ENCODE measurements at regions not wholly inside any gene's neighbourhood (a gene's known extent, or its start where the extent isn't known, plus 50 kb on each side); places are given as distances from the start of the nearest gene placed in this dataset.

DNA sequence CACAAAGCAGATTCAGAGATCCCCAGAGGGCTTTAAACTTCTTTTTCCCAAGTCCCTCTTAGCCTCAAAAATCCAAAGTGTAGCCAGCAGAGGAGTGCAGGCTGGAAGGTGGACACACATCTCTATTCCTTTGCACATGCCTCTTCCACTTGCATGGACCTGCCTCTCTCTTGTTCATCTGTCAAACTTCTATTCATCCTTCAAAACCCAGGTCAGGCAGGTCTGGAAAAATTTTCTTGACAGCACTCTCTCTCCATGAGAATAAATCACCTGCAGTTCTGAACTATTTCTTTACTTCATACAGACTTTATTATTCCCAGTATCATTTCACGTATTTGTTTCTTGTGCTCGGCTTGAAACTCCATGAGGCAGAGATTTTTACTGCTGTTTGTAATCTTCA, 127.5 kb downstream of the SS18 start:
- no peak for DNase-seq

DNA sequence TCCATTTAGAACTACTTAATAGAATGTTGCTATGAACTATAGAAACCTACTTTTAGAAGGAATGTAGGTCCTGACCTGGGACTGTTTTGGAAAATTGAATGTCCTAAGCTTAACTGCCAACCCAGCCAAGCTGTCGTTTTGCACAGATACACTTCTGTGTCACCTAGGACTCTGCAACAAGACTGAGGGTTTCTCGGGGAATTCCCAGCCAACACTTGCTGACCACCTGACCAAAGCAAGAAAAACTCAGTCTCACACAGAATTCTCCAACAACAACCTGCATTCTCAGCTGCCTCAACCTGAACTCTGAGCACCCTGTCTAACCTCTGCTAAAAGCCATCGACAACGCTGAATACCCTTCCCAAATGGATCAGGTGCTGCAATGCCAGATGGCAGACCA, 128.2 kb downstream of the SS18 start:
- DNase-seq = no peak

DNA sequence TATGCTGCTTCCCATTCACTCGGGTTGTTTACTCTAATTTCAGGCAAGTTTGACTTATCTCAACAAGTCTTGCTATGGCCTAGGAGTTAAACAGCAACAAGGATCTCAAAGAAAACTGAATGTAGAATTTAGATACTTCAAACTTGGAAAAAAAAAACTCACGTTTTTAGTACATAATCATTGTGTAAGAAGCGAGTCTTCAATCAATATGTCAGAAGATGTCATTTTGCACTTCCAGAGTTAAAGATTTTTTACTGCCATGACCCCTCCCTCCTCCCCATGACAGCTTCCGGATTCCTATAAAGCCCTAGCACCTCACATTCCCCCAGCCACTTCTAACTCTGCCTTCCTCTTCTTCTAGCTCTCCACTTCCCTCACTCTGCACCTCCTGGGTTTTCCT, 133.4 kb downstream of the SS18 start:
- no peak for DNase-seq

DNA sequence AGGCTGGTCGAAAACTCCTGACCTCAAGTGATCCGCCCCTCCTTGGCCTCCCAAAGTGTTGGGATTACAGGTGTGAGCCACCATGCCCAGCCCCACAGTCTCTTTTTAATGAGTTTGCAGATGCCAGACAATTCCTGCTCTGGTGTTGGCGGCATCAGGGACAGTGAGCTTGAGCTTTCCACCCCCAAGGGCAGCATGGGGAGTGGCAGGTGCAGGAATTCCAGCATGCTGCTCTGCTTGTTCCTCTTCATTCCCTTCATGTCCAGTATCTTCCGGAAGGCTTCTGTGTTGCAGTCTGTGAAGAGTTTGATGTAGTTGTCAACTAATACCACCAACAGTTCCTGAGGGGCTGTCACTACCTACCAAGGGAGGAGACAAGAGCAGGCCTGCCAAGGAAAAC, 137.3 kb downstream of the SS18 start:
- DNase-seq = no peak

DNA sequence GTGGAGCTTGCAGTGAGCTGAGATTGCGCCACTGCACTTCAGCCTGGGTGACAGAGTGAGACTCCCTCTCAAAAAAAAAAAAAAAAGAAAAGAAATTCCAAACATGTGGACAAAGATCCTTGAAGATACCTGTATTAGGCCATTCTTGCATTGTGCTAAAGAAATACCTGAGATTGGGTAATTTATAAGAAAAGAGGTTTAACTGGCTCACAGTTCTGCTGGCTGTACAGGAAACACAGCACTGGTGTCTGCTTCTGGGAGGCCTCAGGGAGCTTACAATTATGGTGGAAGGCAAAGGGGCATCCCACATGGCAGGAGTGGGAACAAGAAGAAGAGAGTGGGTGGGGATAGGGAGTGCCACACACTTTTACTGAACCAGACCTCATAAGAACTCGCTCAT, 140.1 kb downstream of the SS18 start:
- no peak for DNase-seq

DNA sequence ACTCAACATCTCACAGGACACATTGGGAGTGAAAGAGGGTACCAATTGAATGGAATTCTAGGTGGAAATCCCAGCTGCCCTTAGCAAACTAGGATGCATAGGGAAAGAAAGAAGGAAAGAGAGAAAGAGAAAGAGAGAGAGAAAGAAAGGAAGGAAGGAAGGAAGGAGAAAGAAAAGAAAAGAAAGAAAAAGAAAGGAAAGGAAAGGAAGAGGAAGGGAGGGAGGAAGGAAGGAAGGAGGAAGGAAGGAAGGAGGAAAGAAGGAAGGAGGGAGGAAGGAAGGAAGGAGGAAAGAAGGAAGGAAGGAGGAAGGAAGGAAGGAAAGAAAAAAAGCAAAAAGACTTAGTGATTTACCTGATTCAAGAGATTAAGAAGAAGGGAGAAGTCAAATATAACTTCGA, 143.9 kb downstream of the SS18 start:
- no peak for DNase-seq

DNA sequence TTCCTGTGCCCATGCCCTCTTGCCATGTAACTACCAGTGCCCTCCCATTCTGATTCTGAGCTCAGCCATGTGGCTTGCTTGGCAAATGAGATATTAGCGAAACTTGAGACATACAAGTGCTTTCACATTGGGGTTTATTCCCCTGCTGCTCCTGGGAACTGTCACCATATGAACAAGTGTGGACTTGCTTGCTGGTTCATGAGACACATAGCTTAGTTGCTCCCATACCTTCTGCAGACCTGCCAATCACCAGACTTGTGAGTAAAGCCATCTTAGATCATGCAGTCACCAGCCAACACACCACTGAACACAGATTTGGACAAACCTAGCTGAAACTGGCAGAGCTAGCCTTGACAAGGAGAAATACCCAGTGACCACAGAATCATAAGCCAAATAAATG, 155.1 kb downstream of the SS18 start:
- DNase-seq = no peak

DNA sequence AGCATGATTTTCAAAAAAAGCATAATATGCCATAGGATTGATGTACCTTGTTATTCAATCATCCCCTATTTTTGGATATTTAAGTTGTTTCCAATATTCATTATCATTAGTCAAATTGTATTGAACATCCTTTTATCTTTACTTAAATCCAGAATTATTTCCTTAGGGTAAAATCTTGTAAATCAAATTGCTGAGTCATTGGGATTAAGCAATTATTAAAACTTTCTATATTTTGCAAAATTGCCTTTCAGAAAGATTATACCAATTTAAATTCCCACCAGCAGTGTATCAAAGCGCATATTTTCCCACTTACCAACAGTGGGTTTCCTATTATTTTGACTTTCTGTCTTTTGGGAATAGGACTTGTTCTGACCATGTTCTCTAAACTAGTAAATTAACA, 159.3 kb downstream of the SS18 start:
- DNase-seq = no peak

DNA sequence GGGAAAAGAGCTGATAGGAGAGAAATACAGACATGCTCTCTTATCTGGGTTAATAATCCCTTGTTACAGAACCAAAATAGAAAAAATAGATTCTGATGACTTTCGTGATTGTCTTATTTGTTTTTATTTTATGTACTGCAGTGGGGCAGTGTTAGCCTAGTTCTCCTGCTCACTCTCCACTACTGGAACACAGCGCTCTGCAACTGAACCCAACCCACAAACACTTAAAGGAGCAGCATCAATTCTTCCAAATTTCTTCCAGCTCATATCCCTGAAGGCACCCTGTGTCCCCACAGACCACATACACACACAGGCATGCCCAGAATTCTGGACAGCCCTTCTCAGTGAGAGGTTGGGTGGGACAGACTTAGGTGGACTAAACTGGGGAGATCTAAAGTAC, 160.6 kb downstream of the SS18 start:
- no peak for DNase-seq

DNA sequence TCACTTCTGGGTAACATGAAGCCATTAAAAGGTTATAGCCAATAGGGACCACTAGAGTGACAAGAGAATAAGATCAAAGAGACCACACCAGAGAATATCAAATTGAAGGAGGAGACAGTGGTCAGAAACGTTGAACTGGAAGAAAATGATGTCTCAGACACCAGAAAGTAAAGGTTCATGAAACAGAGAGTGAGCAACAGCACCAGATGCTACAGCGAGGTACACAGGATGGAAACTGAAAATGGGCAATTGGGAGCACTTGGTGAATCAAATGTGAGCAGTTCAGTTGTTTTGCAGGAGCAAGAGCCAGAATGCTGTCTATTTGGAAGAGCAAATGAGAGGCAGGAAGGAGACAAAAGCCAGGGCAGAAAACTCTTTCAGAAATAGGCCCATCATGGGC, 162.6 kb downstream of the SS18 start:
- DNase-seq = no peak

DNA sequence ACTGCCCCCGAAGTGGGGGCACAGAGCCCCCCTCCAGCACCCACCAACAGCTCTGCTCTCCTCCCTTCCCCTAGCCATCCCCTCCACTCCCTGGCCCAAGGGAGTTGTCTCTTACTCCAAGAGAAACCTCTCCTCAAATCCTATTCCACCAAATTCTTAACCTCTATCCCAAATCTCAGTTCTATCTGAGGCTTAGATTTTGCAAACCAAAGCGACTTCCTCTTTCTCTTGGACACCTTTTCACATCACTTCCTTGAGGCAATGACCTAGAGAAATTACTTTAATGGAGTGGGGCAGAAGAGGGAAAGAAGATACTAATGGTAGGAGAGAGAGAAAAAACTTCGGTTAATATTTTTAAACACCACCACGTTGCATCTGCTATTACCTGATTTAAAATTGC, 167.2 kb downstream of the SS18 start:
- no peak for DNase-seq

DNA sequence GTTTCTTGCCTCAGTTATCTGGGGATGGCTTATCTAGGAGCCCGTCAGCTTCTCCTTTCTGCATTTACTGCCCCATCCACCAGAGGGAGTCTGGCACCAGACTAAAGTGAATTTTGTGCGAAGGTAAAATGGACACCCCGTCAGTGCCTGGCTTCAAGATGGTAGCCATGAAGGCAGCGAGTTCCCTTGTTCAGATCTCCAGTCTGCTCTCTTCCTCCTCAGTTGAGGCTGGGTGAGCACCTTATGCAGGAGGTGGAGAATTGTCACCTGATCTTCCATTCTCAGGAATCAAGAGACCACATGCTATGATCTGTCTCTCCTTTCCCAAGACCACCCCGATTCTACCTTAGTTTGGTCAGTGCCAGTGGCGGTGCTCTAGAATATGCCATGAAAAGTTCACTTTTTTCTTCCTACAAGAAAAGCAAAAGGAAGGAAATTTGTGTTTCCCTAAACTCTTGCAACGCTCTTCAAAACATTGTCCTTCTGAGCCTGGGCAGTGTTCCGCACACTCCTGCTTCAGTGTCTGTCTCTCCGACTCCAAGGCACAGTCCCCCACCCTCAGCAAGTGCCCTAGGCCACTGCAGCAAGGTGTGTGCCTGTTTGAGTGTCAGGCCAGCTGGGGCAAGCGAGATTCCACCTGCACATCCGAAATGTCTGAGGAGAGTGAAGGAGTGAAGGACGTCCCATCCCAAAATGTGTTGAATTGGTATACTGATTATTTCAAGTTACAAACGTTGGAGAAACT, 168.6 kb downstream of the SS18 start:
- DNase-seq = peak; percentile 29

DNA sequence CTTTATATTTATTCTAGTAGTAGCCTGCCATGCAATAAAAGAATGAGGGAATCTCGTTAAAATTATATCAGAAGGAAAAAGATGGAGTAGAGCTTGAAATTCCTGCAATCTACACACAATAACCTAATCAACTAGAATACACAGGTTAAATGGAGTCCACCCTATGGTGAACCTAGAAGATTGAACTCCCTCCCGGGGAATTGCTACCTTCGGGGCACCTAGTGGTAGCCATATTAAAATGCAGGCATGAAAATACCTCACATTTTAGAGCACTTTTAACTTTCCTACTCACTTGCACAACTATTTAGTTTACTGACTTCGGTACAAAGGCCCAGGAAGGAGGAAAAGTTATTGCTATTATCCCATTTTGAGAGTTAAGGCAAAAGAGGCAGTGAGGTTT, 174.5 kb downstream of the SS18 start:
- DNase-seq = no peak

DNA sequence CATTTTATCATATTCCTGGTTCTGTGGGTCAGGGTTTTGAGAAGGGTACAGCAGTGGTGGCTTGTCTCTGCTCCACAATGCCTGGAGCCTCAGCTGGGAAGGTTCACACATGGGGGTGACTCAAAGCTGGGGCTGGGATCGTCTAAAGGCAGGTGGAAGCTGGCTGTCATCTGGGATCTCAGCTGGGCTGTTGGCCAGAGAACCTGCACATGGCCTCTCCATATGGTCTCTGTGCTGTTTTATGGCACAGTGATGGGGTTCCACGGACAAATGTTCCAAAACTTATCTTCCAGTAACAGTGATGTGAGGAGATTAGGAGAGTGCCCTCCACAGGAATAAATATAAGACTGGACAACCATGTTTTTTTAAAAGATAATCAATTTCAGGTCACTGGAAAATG, 191.4 kb downstream of the SS18 start:
- DNase-seq = no peak

DNA sequence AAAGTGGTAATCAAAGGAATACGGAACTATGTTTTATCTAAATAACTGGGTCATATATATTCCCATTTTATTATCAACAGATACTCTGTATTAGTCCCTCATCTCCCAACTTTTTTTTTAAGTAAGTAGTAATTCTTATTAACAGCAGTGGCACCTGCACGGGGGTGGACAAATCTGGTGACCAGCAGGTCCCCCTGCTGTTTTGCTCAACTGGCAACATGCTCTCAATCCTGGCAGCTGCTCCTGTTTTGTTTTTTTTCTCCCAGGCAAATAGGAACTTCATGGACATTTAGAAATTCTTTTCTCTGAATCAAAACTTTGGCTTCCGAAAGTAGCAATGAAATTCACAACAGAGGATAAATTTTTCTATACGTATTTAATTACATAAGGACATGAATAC, 193.5 kb downstream of the SS18 start:
- DNase-seq = no peak

DNA sequence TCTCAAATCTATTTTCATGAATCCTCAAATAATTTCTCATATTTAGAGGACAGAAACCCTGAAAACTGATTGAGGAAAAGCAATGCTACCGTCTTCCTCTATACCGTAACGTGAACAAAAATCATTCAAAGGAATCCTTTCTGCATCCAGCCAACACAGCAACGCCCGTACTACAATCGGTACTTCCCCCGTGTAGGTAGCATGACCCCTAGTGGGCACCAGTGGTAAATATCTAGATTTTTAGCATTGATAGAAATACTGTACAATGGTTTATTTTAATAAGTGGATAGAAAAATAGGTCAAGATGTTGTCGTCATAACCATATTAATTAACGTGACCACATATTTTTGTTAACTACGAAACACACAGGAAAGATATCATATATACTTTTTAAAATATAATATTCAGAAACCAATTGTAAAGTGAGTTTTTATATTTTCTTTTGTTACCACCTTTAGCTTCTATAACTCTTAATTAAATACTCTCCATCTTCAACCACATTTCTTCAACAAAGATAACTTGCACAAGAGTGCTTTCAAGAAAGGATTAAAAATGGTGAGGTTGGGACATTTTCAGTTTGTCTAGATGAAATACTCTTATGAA, 194.1 kb downstream of the SS18 start:
- DNase-seq = peak; percentile 46

DNA sequence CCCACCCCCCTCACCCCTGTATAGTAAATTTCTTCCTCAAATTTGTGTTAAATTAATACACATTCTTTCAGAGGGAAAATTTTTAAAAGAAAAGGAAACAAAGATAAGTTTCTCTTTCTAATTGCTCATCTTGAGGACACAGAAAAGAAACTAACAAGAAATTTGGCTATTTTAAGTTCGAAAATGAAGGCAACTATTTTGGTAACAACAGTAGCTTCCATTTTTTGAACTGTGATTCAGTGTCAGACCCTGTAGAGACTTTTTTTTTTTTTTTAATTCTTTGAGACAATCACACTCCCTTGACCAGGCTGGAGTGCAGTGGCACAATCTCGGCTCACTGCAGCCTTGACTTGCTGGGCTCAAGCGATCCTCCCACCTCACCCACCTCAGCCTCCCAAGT, 194.9 kb downstream of the SS18 start:
- DNase-seq = no peak

DNA sequence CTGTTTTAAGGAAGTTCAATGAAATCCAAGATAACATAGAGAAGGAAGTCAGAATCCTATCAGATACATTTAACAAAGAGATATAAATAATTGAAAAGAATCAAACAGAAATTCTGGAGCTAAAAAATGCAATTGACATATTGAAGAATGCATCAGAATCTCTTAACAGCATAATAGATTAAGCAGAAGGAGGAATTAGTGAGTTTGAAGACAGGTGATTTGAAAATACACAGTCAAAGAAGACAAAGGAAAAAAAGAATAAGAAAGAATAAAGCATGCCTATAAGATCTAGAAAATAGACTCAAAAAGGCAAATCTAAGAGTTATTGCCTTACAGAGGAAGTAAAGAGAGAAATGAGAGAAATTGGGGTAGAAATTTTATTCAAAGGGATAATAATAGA, 204.1 kb downstream of the SS18 start:
- DNase-seq = no peak

DNA sequence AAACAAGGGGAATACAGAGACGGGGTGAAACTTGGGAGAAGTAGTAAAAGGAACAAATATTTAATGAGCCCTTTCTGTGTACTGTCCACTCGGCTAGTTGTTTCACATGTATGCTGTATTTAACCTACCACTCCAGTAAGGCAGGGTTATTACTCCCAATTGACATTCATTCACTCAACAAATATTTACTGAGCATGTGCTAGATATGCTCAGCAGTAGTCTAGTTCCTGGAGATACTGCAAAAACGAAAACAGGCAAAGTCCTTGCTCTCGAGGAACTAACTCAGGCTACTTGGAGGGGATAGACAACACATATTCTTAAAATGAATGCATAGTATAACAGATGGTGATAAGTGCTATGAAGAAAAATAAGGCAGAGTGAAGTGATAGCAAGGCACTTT, 207.3 kb downstream of the SS18 start:
- DNase-seq = no peak

DNA sequence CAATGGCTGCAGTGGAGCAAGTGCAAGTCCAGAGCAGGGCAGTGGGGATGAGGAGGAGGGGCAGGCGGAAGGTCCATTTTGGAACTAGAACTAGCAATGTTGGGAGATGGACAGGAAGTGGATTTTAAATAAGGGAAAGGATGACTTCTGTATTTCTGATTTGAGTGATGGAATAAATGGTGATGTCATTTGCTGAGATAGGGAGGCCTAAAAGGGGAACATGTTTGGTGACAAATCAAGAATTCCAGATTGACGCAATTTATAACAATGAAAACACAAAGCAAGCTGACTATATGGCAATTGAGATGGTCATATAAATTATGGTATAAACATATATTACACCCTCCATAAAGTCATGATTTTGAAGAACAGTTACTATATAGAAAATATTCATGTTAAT, 209.3 kb downstream of the SS18 start:
- DNase-seq = peak; percentile 41

DNA sequence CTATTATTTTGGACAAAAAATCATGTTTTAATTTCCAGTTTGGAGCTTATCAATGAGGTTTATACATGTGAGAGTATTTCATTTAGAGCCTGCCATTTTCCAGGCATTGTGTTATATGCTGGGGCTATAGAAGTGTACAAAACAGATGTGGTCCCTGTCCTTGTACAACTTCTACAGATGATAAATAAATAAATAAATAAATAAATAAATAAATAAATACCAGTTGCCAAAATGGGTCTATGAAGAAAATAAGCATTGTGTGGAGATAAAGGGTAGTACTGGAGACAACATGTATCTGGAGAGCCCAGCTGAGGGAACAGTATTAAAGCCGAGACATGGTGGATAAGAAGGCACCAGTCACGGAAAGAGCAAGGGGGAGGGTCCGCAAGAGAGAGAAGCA, 210.0 kb downstream of the SS18 start:
- DNase-seq = no peak

DNA sequence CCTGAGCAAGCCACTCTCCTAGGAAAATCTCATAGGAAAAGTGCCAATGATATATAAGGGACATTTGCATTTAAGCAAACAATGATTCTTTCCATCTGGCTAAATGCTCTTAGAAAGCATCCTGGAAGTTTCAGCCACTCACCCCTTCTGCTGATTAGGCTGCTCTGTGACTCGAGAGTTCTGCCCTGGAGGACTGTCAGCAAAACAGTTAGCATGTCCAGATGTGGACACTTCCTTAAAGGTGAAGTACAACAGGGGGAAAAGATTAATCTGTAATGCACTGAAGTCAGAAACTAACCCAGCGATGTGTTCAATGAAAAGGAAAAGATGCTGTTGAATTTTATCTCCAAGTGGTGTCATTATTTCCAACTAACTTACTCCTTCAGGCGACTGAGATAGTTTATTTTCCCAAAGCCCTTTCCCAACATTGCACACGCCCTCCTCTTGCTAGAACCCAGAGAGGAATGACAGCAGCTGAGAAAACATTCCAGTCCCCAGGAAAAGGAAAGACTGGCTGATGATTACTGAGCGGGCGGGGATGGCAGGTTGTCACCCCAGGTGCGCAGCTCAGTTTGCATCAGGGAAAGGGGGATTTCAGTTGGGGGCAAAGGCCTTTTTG, 214.0 kb downstream of the SS18 start:
- DNase-seq = no peak

DNA sequence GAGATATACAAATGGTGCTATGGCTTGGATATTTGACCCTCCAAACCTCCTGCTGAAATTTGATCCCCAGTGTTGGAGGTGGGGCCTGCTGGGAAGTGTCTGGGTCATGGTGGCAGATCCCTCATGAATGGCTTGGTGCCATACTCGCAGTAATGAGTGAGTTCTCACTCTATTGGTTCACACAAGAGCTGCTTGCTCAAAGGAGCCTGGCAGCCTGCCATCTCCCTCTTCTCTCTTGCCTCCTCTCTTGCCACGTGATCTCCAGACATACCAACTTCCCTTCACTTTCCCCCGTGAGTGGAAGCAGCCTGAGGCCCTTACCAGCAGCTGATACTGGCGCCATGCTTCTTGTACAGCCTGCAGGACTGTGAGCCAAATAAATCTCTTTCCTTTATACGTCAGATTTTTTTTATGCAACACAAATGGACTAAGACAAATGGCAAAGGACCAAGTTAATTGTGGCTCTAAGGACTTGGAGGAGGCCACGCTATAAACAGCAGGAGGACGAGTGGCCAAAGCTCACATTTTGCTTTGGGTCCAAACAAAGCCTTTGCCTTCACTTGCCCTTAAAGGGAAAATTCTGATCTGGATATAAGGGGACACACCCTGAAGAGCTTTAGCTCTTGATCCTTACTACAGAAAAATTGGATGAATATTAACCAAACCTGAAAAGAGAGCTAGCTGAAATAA, 214.7 kb downstream of the SS18 start:
- DNase-seq = no peak

DNA sequence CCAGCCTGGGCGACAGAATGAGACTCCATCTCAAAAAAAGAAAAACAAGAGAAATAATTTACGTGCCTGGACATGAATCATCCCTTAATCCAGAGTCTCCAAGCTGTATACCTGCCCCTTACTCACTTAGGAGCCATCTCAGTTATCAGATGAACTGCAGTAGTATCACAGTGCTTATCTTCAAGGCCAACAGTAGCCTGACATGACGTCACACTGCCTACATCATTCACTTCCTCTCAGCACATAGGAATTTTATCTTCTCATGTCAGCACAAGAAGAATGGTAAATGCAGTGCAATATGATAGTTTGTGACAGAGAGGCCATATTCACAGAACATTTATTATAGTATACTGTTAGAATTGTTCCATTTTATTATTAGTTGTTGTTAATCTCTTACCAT, 216.6 kb downstream of the SS18 start:
- no peak for DNase-seq

Data from suppressor macrophage treated with lipopolysaccharide for 4 hours (primary cell).